Pons (tissue), 1 donor: ENCODE measurements at regions not wholly inside any gene's neighbourhood (a gene's known extent, or its start where the extent isn't known, plus 50 kb on each side); places are given as distances from the start of the nearest gene placed in this dataset.

ENCODE experiments used
- DNase-seq: peaks from one replicate; pipeline ENCODE4 v3.0.0-alpha.2; 2016; ENCODE audit warnings: low spot score

DNA sequence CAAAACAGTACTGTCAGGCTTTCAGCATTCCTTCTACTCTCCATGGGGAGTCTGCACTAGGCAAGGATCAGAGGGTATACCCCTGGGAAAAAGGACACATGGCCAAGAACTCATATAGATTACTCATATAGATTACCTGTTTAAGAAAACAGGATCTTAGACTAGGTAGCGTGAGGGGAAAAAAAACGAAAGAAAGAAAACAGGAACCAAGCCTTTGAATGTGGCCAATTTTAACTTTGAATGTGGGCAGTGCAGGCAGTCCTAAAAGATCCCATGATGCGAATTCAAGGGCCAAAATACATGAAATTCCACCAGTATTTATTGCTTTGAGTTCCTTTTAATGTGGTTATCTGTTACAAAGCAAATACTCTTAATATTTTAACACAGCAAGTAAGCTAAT lies 108.6 kb upstream of the TAC1 start:
- DNase-seq, result no peak

DNA sequence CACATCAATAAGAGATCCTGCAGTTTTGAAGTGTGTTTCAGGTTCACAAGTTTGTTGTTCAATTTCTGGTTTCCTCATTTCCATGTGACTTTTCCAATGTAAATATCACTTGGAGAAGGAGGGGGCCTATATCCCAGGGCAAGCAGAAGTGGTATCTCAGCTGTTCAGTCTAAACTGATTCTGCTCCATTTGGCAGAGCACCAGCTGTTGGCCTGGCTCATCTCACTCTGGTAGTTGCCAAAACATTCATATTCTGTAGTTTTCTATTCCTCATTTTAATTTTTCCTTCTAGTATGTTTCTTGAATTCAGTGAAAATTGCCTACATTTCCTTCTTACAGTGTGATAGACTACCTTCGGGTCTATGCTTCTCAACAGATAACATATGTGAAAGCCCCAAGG lies 101.8 kb upstream of the TAC1 start:
- no peak for DNase-seq

DNA sequence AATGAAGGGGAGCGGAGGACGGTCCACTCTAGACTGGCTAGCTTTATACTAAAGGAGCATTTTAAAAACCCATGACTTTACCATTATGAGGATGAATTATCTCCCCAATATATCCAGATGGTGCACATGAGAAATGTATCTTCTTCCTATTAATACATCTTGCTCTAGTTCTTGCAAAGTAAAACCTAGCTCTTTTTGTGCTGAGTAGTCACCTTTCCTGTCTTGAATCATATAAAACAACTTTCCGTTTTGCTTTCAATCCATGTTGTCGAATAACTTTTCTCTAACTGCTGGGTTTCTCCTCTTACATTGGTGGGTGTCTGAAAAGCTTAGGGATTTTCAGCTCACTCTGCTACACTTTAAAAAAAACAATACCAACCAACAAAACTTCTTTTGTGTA lies 96.3 kb upstream of the TAC1 start:
- no peak for DNase-seq

DNA sequence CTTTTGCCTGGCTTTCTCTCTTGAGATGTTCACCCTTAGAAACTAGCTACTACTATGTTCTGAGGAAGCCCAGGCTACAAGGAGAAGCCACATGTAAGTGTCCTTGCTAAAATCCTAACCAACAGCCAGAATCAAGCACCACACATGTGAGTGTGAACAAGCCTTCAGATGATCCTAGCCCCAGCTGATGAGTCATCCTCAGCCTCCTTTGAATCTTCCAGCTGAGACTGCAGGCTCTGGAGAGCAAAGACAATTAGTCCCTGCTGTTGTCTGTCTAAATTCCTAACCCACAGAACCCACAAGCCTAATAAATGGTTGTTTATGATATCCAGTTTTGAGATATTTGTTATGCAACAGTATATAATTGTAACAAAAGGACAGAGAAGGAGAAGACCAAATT lies 92.8 kb upstream of the TAC1 start:
- DNase-seq, result no peak

DNA sequence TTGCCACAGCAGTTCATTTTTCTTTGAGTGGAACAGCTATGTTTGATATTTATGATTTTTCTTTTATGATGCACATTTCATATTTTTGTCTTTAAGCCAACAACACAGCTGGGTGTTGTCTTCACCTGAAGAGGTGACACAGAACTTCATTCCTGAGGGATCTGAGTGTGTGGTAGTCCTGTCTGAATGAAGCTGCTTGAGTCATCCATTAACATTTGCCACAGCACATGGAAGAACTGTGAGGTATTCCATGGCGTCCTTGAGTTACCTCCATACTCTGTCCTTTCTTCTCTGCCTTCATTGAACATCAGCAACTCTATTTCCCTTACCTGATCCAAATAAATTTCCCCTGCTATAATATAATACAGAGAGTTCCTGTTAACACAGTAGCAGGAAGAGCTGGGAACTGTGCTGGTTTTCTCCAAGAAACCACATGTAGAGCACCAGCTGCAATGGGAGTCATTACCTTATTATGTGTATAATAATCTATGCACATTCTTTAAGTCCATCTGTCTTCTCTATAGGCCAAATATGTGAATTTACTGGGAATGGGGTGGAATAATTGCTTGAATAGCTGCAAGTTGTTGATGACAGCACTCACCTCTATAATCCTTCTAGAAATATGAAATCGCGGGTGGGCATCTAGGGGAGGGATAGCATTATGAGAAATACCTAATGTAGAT lies 72.4 kb upstream of the TAC1 start:
- DNase-seq, result no peak

DNA sequence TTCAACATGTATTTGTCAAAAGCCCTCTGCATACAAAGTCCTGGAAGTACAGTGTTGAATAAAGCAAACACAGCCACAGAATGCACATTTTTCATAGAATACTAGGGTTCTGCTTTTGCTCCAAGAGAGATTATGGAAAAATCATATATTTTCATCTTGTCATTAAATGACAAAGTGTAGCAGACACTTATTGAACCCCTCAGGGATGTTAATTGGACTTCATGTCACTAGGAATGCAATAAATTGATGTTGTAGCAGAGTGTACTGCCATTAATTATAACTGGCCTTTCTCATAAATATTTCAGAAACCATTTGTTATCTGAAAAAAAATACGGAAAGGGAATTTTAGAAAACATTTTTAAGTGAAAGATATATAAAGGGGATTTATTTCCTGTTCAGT lies 64.5 kb upstream of the TAC1 start:
- DNase-seq, result no peak

DNA sequence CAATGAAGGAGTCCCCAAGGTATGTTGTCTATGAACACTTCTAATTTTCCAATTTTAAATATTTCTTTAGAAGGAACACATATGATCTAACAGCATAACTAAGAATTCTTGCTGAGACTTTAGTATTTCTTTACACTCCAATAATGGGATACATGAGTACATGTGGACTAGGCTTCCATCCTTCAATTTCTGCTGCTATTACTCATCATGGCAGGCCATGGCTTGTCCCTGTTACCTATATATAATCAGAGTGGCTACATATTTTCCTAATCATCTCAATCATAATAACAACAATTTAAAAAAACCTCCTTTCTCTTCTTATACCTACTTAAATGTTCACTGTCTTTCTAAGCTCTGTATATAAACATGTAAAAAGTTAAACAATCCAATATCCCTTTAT lies 60.3 kb upstream of the TAC1 start:
- no peak for DNase-seq

DNA sequence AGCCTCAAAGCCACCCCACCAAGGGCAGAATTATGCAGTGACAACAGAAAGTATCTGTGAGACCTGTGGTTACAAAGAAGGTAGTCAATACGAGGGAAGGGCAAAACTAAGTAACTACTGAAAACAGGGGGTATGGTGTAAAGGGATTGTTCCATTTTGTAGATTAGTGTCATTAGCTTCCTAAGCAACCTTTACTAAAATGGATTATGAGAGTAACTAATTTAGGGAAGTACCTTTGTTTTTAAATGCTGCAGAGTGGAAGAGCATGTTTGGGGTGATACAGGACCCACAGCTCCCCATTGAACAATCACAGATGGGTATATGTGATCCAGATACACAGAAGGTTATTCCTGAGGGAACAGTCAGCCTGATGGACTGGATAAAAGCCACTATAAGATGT lies 51.3 kb upstream of the TAC1 start:
- DNase-seq, result no peak
